ENCODE measurements at regions not wholly inside any gene's neighbourhood (a gene's known extent, or its start where the extent isn't known, plus 50 kb on each side); places are given as distances from the start of the nearest gene placed in this dataset.

GRCh38 chr2:65661980-65662653, 229.7 kb upstream of the SPRED2 start (continued):
- TF ChIP-seq SCRT2 (tag by site-specific recombination; IDR thresholded peaks at IDR 0.05) (peak; percentile 95), FEZF1 (tag by site-specific recombination; IDR thresholded peaks at IDR 0.05) (peak; percentile 57)

DNA sequence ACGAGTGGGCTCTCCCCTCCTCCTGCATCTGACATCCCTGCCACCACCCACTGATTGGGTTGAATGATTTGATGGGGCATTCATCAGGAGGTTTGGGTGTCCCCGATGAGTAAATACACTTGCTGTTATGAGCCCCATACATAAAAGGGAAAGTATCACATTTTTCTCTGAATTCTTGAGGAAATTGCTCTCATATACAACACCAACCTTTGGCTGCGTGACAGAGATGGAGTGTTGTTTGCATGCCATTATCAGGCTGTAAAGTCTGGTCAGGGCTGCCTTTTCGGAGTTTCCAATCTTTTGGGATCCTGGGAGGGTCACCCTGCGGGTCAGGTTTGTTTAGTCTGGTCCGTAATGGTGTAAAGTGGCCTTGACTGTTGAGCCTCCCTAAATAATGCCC, 227.9 kb upstream of the SPRED2 start:
- peaks cover 13% of the 10 kb centered on the region for H3K4me1 ChIP-seq (ENCODE audit: control insufficient read depth, insufficient read depth, low read length)
- no peak overlapping the region for H3K4me3 ChIP-seq (ENCODE audit: low read depth, low read length)
- CTCF ChIA-PET = interaction anchor here (1.0 to 2.4 kb wide), 2 partner anchors 20 to 21 kb away, joined by 3 to 17 read pairs; no protein-coding TSS in a partner anchor
- no peak overlapping the region for H3K27ac ChIP-seq (ENCODE audit: extremely low read depth, low read depth, low read length)
- POLR2A ChIA-PET = interaction anchor here (0.6 kb wide), 1 partner anchor 40 kb away, joined by 4 read pairs; no protein-coding TSS in a partner anchor
- TF ChIP-seq TRIM28 (IDR thresholded peaks at IDR 0.05; ENCODE audit: borderline replicate concordance, low read length) = 0 out of 2 replicates have a peak, but pooled peaks have one; percentile 22
- TF ChIP-seq HOXD13 (CRISPR knock-in tag; IDR thresholded peaks at IDR 0.05; ENCODE audit: borderline replicate concordance) = peak; percentile 60; the same call in 1 of the 2 replicates
- no peak for TF ChIP-seq ZBTB1 (tag by site-specific recombination; IDR thresholded peaks at IDR 0.05)
- TF ChIP-seq PRDM10 (tag by site-specific recombination; IDR thresholded peaks at IDR 0.05) = peak; percentile 54; the same call in 1 of the 2 replicates
- 0 out of 2 replicates have a peak, but pooled peaks have one; percentile 42 for TF ChIP-seq ZBTB17 (tag by site-specific recombination; IDR thresholded peaks at IDR 0.05)
- TF ChIP-seq SP2 (tag by site-specific recombination; IDR thresholded peaks at IDR 0.05) = no peak
- H3K9me3 ChIP-seq (ENCODE audit: control insufficient read depth, insufficient read depth, low read depth, low read length) = no peaks in the 10 kb centered on the region
- H3K36me3 ChIP-seq (ENCODE audit: control insufficient read depth in 2 of 2, insufficient read depth in 1 of 2, low read length in 2 of 2) = no peaks in the 10 kb centered on the region

- TF ChIP-seq ZNF48 (tag by site-specific recombination; IDR thresholded peaks at IDR 0.05) (no peak), ZNF449 (tag by site-specific recombination; IDR thresholded peaks at IDR 0.05) (no peak), ZNF626 (tag by site-specific recombination; IDR thresholded peaks at IDR 0.05) (no peak), ZNF266 (tag by site-specific recombination; IDR thresholded peaks at IDR 0.05; ENCODE audit: low read depth) (no peak), ZNF184 (tag by site-specific recombination; IDR thresholded peaks at IDR 0.05) (no peak), ZNF311 (tag by site-specific recombination; IDR thresholded peaks at IDR 0.05; ENCODE audit: borderline replicate concordance) (no peak), ZFP69B (tag by site-specific recombination; IDR thresholded peaks at IDR 0.05) (no peak), SP2 (tag by site-specific recombination; IDR thresholded peaks at IDR 0.05) (no peak), ZNF521 (tag by site-specific recombination; IDR thresholded peaks at IDR 0.05) (no peak), ZNF248 (tag by site-specific recombination; IDR thresholded peaks at IDR 0.05) (no peak), GFI1B (tag by site-specific recombination; IDR thresholded peaks at IDR 0.05) (no peak), ZBTB20 (tag by site-specific recombination; IDR thresholded peaks at IDR 0.05) (no peak), ZNF341 (tag by site-specific recombination; IDR thresholded peaks at IDR 0.05; ENCODE audit: low read depth) (no peak), ZNF600 (tag by site-specific recombination; IDR thresholded peaks at IDR 0.05) (no peak)
- TF ChIP-seq, protein P1, sequence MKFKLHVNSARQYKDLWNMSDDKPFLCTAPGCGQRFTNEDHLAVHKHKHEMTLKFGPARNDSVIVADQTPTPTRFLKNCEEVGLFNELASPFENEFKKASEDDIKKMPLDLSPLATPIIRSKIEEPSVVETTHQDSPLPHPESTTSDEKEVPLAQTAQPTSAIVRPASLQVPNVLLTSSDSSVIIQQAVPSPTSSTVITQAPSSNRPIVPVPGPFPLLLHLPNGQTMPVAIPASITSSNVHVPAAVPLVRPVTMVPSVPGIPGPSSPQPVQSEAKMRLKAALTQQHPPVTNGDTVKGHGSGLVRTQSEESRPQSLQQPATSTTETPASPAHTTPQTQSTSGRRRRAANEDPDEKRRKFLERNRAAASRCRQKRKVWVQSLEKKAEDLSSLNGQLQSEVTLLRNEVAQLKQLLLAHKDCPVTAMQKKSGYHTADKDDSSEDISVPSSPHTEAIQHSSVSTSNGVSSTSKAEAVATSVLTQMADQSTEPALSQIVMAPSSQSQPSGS (tag by site-specific recombination; IDR thresholded peaks at IDR 0.05; ENCODE audit: low read depth) = no peak
- Histone ChIP-seq H3K36me3 (ENCODE audit: control insufficient read depth in 2 of 2, insufficient read depth in 1 of 2, low read length in 2 of 2) (no peaks in the 10 kb centered on the region), H3K27ac (ENCODE audit: extremely low read depth, low read depth, low read length) (no peak overlapping the region), H3K9me3 (ENCODE audit: control insufficient read depth, insufficient read depth, low read depth, low read length) (no peaks in the 10 kb centered on the region), H3K4me3 (ENCODE audit: low read depth, low read length) (no peak overlapping the region), H3K4me1 (ENCODE audit: control insufficient read depth, insufficient read depth, low read length) (peaks cover 17% of the 10 kb centered on the region)
- POLR2A ChIA-PET = no interaction called here
- CTCF ChIA-PET = interaction anchor here (0.7 kb wide), 1 partner anchor 63 kb away, joined by 3 read pairs; no protein-coding TSS in a partner anchor
Measured at GRCh38 chr2:65658881-65659280, 226.5 kb upstream of the SPRED2 start.
